ENCODE measurements at regions not wholly inside any gene's neighbourhood (a gene's known extent, or its start where the extent isn't known, plus 50 kb on each side); places are given as distances from the start of the nearest gene placed in this dataset.

DNA sequence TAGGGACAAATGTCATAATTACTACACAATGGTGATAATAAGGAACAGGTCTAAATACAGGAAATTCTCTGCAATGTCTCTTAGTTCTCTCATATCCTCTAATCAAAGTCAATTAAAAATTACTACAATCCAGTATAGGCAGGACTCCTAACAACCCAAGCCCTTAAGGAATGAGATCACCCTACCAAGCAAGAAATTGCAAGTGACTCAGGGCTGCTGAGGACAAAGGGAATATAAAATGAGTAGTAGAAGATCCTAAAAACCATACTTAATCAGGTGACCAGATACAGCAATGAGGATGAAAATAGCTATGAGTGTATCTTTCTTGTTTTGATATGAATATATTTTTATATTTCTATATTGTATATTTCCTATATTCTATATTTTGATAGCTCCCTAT is 250.0 kb upstream of the DCC start:
- no peak overlapping the region for H3K27ac ChIP-seq
- no peaks in the 10 kb centered on the region for H3K27me3 ChIP-seq
- H3K9me3 ChIP-seq = no peaks in the 10 kb centered on the region
- no peak for DNase-seq
- H3K36me3 ChIP-seq = no peaks in the 10 kb centered on the region
- intact Hi-C loops (cut with DNase I; ENCODE audit: low total_unique reads) = no loop called here
- H3K4me1 ChIP-seq = no peaks in the 10 kb centered on the region
- TF ChIP-seq, protein P1, sequence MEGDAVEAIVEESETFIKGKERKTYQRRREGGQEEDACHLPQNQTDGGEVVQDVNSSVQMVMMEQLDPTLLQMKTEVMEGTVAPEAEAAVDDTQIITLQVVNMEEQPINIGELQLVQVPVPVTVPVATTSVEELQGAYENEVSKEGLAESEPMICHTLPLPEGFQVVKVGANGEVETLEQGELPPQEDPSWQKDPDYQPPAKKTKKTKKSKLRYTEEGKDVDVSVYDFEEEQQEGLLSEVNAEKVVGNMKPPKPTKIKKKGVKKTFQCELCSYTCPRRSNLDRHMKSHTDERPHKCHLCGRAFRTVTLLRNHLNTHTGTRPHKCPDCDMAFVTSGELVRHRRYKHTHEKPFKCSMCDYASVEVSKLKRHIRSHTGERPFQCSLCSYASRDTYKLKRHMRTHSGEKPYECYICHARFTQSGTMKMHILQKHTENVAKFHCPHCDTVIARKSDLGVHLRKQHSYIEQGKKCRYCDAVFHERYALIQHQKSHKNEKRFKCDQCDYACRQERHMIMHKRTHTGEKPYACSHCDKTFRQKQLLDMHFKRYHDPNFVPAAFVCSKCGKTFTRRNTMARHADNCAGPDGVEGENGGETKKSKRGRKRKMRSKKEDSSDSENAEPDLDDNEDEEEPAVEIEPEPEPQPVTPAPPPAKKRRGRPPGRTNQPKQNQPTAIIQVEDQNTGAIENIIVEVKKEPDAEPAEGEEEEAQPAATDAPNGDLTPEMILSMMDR (IDR thresholded peaks at IDR 0.05) = no peak
- no peak for TF ChIP-seq POLR2A (IDR thresholded peaks at IDR 0.05)
- H3K4me3 ChIP-seq = no peak overlapping the region

GRCh38 chr18:52093171-52093570 is 246.8 kb upstream of the DCC start:
- Histone ChIP-seq H3K9me3 (no peaks in the 10 kb centered on the region), H3K4me1 (no peaks in the 10 kb centered on the region), H3K27ac (no peak overlapping the region), H3K36me3 (no peaks in the 10 kb centered on the region), H3K4me3 (no peak overlapping the region), H3K27me3 (no peaks in the 10 kb centered on the region)
- intact Hi-C loops (cut with DNase I; ENCODE audit: low total_unique reads) = no loop called here
- TF ChIP-seq POLR2A (IDR thresholded peaks at IDR 0.05) = no peak
- TF ChIP-seq, protein P1 (IDR thresholded peaks at IDR 0.05) = no peak
- DNase-seq = no peak

DNA sequence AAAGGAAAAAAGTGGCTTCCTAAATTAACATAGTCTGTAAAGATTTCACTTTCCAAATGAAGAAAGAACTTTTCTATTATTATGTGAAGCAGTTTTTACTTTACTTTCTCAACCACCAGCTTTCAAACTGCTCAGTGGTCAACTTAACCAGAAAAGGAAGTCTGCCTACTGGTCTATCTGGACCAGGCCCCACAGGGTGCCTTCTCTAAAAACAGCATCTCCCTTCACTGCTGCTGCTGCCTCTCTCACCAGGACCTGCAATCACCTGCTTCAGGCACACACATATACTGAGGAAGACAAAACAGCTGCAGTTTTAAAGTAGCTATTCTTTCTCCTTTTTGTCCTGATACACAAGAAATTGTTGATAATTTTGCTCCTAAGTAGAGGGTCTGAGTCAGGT is 221.3 kb upstream of the DCC start:
- no peaks in the 10 kb centered on the region for H3K27me3 ChIP-seq
- no peak for DNase-seq
- H3K4me1 ChIP-seq = no peaks in the 10 kb centered on the region
- intact Hi-C loops (cut with DNase I; ENCODE audit: low total_unique reads) = no loop called here
- H3K9me3 ChIP-seq = no peaks in the 10 kb centered on the region
- TF ChIP-seq, protein P1 (IDR thresholded peaks at IDR 0.05) = no peak
- no peak for TF ChIP-seq POLR2A (IDR thresholded peaks at IDR 0.05)
- H3K36me3 ChIP-seq = no peaks in the 10 kb centered on the region
- no peak overlapping the region for H3K27ac ChIP-seq
- H3K4me3 ChIP-seq = no peak overlapping the region

DNA sequence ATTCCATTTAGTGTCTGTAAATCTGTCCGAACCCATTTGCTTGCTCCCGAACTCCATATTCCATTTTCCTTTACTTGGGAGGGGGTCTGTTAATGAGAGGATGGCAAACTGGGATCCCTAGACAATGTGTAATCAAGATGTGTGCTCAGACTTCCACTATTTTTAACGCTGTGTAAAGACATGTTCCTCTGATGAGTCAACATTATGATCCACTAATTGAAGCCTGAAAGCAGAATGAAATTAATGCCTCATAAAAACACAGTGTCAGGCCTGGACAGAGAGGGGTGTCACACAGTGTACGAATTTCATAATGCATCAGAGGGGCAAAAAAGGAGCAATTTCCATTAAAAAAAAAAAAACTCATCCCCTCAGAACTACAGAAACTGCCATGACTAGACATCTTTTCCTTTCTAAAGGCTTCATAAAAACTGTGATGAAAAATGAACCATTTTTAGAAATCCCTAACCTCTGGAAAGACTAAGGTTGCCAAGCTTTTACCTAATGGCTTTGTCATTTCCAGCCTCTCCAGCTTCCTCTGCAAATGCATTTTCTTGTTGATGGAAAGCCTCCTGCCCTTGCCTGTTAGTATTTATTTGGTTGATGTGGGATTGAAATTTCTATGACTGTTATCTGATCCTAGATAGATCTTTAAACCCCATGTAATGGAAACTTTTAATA is 209.2 kb upstream of the DCC start:
- no peaks in the 10 kb centered on the region for H3K4me1 ChIP-seq
- H3K4me3 ChIP-seq = no peak overlapping the region
- no peak for DNase-seq
- no peaks in the 10 kb centered on the region for H3K27me3 ChIP-seq
- H3K27ac ChIP-seq = no peak overlapping the region
- intact Hi-C loops (cut with DNase I; ENCODE audit: low total_unique reads) = no loop called here
- H3K9me3 ChIP-seq = no peaks in the 10 kb centered on the region
- no peak for TF ChIP-seq POLR2A (IDR thresholded peaks at IDR 0.05)
- TF ChIP-seq, protein P1 (IDR thresholded peaks at IDR 0.05) = no peak
- H3K36me3 ChIP-seq = no peaks in the 10 kb centered on the region

DNA sequence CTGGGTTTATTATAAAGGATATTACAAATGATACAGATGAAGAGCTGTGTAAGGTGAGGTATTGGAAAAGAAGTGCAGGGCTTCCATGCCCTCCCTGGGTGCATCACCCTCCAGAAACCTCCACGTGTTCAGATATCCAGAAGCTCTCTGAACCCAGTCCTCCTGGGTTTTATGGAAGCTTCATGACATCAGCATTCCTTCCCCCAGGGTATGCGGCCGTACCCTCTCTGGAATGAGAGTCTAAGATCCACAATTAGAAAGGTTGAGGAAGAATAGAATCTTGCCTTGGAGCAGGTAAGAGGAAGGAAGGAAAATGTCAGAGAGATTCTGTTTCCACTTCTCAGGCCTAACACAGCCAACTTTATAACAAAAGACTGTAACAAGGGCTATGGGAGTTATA is 208.2 kb upstream of the DCC start:
- TF ChIP-seq, protein P1 (IDR thresholded peaks at IDR 0.05) = no peak
- no peak for TF ChIP-seq POLR2A (IDR thresholded peaks at IDR 0.05)
- Histone ChIP-seq H3K36me3 (no peaks in the 10 kb centered on the region), H3K4me1 (no peaks in the 10 kb centered on the region), H3K27me3 (no peaks in the 10 kb centered on the region), H3K9me3 (no peaks in the 10 kb centered on the region), H3K4me3 (no peak overlapping the region), H3K27ac (no peak overlapping the region)
- DNase-seq = no peak
- intact Hi-C loops (cut with DNase I; ENCODE audit: low total_unique reads) = no loop called here

All from uterus (tissue), 3 donors.